T-helper 2 cell (primary cell): ENCODE measurements at regions not wholly inside any gene's neighbourhood (a gene's known extent, or its start where the extent isn't known, plus 50 kb on each side); places are given as distances from the start of the nearest gene placed in this dataset.

Source experiments
- DNase-seq, 5 experiments: peaks; one replicate each; pipeline versions ENCODE4 v3.0.0 to v3.0.0-alpha.2; 2012 to 2022

DNA sequence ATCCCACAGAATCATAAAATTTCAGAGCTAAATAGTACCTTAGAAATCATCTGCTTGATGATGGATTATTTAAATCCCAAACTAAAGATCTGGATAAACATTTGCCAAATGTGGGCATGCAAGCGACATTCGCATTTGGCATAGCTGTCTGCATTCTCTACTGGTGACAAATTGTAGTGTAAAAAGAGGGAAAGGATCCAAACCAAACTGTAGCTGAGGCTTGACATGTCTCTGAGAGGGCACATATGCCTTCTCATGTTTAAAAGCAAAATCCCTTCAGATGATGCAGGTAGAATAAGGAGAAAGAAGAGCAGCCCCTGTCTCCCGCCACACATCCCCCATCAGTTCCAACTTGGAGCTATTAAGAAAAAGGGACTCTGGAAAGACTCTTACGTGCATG lies 257.5 kb upstream of the MTNR1B start:
- no peak for DNase-seq

GRCh38 chr11:92714111-92714510 lies 255.3 kb upstream of the MTNR1B start:
- no peak for DNase-seq

DNA sequence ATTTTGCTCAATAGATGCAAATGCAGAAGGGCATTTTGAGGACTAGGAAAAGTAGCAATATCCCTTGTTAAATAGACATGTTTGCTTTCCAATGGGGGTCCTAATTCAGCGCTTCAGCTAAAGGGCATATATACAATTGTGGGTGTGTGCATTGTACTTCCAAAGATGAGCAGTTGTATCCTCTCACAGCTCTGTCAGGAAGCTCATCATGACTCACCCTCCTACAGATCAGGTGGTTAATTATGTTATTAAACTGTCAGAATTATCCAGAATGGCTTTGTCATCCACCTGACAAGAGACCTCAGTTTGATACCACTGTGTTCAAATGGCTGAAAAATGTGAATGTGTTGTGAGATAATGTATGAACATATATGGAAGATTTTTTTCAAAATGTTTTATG lies 252.2 kb upstream of the MTNR1B start:
- DNase-seq = no peak

DNA sequence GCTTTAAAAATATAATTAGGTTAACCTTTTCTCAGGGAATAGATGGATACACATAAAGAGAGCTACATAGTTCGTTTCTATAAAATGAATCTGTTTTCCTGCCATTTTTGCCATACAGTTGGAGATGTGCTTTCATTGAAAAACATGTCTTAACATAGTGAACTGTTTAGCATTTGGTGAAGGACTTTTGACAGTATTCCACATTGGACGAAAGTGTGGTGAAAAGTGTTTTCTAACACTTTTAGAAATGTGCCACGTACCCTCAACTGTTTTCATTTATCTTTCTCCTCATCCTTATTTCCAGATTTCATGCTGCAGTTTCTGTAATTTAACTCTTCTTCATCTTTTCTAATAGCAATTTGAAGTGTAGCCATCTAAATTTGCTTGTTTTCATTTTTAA lies 249.1 kb upstream of the MTNR1B start:
- DNase-seq = no peak

DNA sequence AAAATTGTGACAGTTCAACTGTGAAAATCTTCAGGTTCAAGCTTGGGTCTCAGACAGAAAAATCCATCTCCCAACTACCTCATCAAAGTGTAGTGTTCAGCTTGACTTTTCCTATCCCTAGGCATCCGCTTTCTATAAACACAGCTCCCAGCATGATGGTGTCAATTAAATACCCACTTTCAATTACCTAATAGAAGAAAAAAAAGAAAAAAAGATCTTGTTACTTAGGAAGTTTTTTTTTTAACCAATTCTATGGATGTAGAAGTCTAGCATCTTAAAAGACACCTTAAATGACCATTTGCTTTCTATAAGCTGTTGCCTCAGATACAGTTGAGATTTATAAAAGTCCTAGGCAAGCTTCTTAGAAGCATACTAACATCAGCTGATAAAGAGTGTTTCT lies 244.1 kb upstream of the MTNR1B start:
- DNase-seq = no peak

DNA sequence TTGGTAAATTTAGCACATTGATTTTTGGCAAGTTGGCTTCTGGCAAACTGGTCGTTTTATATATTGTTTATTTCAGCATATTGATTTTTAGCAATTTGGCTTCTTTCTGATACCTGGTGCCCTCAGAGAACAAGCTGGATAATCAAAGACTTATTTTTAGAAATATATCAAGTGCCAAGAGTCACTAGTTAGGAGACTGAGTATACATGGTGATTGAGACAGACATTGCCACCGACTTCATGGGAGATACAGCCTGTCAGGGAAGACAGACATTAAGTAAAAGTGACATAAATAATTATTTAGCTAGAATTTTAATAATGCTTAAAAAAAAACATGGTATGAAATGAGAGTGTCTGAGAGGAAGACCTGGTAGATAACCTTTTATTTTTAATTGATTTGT lies 242.3 kb upstream of the MTNR1B start:
- no peak for DNase-seq

- no peak for DNase-seq
Measured at GRCh38 chr11:92727769-92728168, 241.7 kb upstream of the MTNR1B start.

- no peak for DNase-seq
Measured at GRCh38 chr11:92728628-92729027, 240.8 kb upstream of the MTNR1B start.

- no peak for DNase-seq
Measured at GRCh38 chr11:92735039-92735438, 234.4 kb upstream of the MTNR1B start.

GRCh38 chr11:92738276-92738675 lies 231.2 kb upstream of the MTNR1B start:
- no peak for DNase-seq

GRCh38 chr11:92739041-92739440 lies 230.4 kb upstream of the MTNR1B start:
- no peak for DNase-seq

DNA sequence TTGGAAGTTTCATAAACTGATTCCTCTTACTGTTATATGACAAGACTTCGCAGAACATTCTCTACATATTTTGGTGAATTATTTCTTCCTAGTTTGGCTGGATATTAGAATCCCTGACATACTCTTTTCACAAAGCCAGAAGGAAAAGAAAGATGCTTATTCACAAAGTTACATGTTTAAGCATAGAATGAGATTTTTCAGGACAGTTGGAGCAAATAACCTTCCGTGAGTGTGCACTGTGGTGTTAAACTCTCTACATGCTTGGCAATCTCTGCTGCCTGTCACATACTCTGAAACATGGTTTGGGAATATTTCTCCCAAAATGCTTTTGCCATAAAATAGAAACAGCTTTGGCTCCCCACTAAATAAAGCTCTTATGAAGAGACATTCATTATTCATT lies 230.0 kb upstream of the MTNR1B start:
- no peak for DNase-seq

- DNase-seq = no peak
Measured at GRCh38 chr11:92740276-92740675, 229.2 kb upstream of the MTNR1B start.

- no peak for DNase-seq
Measured at GRCh38 chr11:92744929-92745585, 224.4 kb upstream of the MTNR1B start.

DNA sequence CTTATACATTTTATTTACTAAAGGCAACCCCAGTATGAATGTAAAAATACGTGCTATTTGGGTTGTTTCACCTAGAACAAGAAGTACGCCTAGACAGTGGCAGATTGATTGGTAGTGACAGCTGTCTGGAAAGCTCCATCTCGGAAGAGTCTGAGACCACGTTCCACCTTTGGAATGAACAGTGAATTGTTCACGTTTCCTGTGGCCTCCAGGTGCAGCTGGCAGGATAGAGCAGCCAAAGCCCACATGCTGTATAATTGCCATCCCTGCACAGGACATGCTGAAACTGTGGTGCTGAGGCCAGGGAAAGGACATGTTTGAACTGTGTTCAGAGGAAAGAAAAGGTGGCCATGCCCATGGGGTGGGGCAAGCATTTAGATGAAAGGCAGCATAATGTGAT lies 218.7 kb upstream of the MTNR1B start:
- DNase-seq = no peak

GRCh38 chr11:92751594-92751993 lies 217.9 kb upstream of the MTNR1B start:
- DNase-seq = no peak

DNA sequence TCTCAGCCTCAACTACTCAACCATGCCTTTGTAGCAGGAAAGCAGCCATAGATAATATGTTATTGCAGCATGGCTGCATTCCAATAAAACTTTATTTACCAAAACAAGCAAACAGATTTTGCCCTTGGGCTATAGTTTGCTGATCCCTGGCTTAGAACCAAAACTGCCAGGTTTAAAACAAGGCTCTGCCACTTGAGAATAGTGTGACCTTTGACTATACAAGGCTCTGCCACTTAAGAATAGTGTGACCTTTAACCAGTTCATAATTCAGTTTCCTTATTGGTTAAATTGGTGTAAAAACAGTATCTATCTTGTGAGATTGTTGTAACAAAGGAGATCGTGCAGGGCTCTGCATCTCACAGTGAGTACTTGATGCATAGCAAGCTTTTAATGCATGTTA lies 217.3 kb upstream of the MTNR1B start:
- no peak for DNase-seq

GRCh38 chr11:92753161-92753560 lies 216.3 kb upstream of the MTNR1B start:
- DNase-seq = no peak

- no peak for DNase-seq
Measured at GRCh38 chr11:92758241-92758780, 211.1 kb upstream of the MTNR1B start.

DNA sequence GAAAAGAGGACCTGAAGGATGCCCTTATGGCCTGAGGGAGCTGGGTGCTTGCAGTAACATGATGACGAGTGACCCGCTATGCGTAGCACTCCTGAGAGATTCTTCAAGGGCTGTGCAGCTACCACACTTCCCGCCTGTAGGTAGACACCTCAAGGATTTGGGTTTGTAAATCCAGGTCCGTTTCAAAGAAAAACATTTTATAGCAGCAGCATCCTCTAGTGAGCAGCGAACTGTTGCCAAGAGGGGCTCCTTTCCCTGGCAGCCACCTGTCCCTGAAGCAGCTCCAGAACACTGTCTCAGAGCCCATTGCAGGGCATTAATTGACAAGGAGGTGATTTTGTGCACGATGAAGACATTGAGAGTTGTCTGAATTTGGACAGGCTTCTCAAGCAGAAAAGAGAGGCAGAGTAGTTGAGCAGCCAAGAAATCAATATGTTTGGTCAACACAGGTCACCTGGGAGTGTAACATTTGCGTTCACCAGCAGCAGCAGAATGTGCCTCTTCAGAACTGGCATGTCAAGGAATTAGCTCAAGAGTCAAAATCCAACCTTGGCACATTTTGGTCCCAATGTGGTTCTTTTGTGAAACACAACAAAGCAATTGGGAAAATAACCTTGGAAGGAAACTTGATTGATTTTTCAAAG lies 209.8 kb upstream of the MTNR1B start:
- no peak for DNase-seq

GRCh38 chr11:92762121-92762540 lies 207.3 kb upstream of the MTNR1B start:
- DNase-seq = no peak

- DNase-seq = no peak
Measured at GRCh38 chr11:92763336-92763735, 206.1 kb upstream of the MTNR1B start.

DNA sequence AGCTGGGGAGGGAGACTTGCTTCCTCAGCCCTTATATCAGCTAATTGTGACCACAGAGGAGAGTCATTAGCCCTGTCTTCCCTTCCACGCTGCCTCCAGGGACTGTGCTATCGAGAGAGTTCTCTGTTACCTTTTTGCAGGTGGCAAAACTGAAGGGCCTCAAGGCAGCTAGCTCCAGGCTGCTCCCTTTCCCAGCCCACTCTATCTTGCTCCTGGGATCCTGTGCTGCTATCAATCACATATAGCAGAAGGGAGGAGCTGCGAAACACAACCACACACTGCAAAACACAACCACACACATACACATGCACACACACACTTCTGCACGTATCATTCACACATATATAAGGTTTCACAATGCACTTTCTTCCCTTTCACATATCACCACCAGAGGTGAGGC lies 205.3 kb upstream of the MTNR1B start:
- no peak for DNase-seq

DNA sequence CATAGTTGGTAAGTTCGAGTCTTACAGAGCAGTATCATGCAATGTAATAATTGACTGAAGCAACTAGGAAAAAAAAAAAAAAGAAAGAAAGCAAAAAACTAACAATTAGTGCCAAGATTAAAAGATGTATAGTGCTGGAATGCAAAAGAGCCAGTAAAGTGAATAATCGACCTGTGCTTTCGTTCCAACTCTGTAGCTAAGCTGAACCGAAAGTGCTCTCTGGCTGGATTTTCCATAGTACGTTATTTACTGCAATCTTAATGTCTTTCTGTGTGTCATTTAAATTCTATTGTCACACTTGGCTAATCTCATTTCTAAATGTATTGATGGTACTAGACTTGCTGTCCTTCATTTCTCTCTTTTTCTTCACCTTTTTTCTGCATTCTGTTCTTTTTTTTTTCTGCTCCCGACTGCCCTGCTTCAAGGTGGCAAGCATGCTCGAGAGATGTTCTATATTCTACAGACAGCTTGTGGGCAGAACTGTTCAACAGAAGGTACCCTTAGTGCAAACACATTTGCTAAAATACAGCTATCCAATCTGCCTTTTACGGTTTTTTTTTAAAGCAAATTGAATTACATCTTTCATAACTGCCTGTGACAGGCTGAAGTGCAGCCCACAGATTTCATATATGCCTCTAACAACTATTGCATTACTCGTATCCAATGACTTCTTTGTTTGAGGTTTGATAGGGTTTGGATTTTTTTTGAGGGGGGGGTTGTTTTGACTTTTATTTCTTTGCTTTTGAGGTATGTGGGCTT lies 204.2 kb upstream of the MTNR1B start:
- DNase-seq = no peak
